CD4-positive, alpha-beta T cell (primary cell): ENCODE measurements at regions not wholly inside any gene's neighbourhood (a gene's known extent, or its start where the extent isn't known, plus 50 kb on each side); places are given as distances from the start of the nearest gene placed in this dataset.

Experiments
- ATAC-seq: fragments of 200-7000 bp; cut with Tn5 transposase; one replicate; pipeline ENCODE4 v1.10.0; 2022; ENCODE audit warnings: mild to moderate bottlenecking; ENCODE audit not compliant: poor library complexity
- CTCF ChIA-PET: fragments of 350-600 bp; sonication (Branson Sonifier 250); formaldehyde crosslinking; loops from one replicate; lab custom pipeline; 2021; ENCODE audit warnings: antibody characterized with exemption, inconsistent platforms; lab: Charles Lee
- POLR2A ChIA-PET: fragments of 350-600 bp; sonication (Branson Sonifier 250); formaldehyde crosslinking; loops from one replicate; lab custom pipeline; 2021; ENCODE audit warnings: antibody characterized with exemption, inconsistent platforms; lab: Charles Lee
- DNase-seq, 14 experiments: peaks; one replicate each; pipeline ENCODE4 v3.0.0-alpha.2; 2013 to 2020; ENCODE audit warnings: mixed read lengths in 2 of 14
- H3K27ac ChIP-seq, 2 donors: one replicate each; pipeline versions ENCODE4 v1.5.1 to v1.7.0; 2013; ENCODE audit warnings: low read length in 2 of 2, low read depth in 1 of 2, mild to moderate bottlenecking in 1 of 2
- H3K27me3 ChIP-seq, 2 experiments: 1 replicate in 1 of 2; 2 replicates in 1 of 2; pipeline versions ENCODE4 v1.6.1 to v1.7.0; 2013; ENCODE audit warnings: low read length in 2 of 2, control low read depth in 1 of 2, mild to moderate bottlenecking in 1 of 2, moderate library complexity in 1 of 2; ENCODE audit not compliant: insufficient read depth in 2 of 2, control insufficient read depth in 1 of 2
- H3K36me3 ChIP-seq: one replicate; pipeline ENCODE4 v1.6.1; 2013; ENCODE audit warnings: low read length, control low read depth; ENCODE audit not compliant: insufficient read depth
- H3K4me1 ChIP-seq: one replicate; pipeline ENCODE4 v1.6.1; 2013; ENCODE audit warnings: low read length, control low read depth; ENCODE audit not compliant: insufficient read depth
- H3K4me3 ChIP-seq: one replicate; pipeline ENCODE4 v1.5.1; 2013; ENCODE audit warnings: mild to moderate bottlenecking, low read length, moderate library complexity
- H3K9me3 ChIP-seq, 2 experiments: 1 replicate in 1 of 2; 2 replicates in 1 of 2; pipeline versions ENCODE4 v1.6.1 to v1.7.0; 2013; ENCODE audit warnings: low read length in 2 of 2, mild to moderate bottlenecking in 2 of 2, control low read depth in 1 of 2, moderate library complexity in 1 of 2; ENCODE audit not compliant: control insufficient read depth in 1 of 2, insufficient read depth in 1 of 2
- H3K27ac Mint-ChIP-seq: one replicate; pipeline ENCODE4 v1.8.0; 2020; ENCODE audit warnings: mixed read lengths
- H3K27me3 Mint-ChIP-seq: one replicate; pipeline ENCODE4 v1.8.0; 2021; ENCODE audit warnings: mixed read lengths
- H3K36me3 Mint-ChIP-seq: one replicate; pipeline ENCODE4 v1.8.0; 2021; ENCODE audit warnings: low read depth, mixed read lengths
- H3K4me1 Mint-ChIP-seq: one replicate; pipeline ENCODE4 v1.8.0; 2021; ENCODE audit warnings: low read depth, mixed read lengths
- H3K4me3 Mint-ChIP-seq: one replicate; pipeline ENCODE4 v1.8.0; 2020; ENCODE audit warnings: mild to moderate bottlenecking, mixed read lengths
- H3K9me3 Mint-ChIP-seq: one replicate; pipeline ENCODE4 v1.8.0; 2020; ENCODE audit warnings: mixed read lengths
- intact Hi-C, 2 experiments: fragments of 100-400 bp; cut with DNase I in 1 of 2; cut with micrococcal nuclease in 1 of 2; formaldehyde crosslinking; loops; one replicate each; pipeline versions ENCODE4 v1.15.1 to v1.9.0; 2023 to 2025; cut with DNase I, micrococcal nuclease
- TF ChIP-seq, protein P1 (sequence below): fragments of 200-600 bp; IDR thresholded peaks from one replicate; pipeline ENCODE4 v1.8.0; 2022; ENCODE audit warnings: antibody characterized with exemption, mild to moderate bottlenecking

GRCh38 chr5:116905885-116906284, 331.3 kb upstream of the SEMA6A start:
- no peaks in the 10 kb centered on the region for H3K4me1 Mint-ChIP-seq
- POLR2A ChIA-PET = no interaction called here

GRCh38 chr5:116900793-116901192, 326.2 kb upstream of the SEMA6A start:
- H3K27ac Mint-ChIP-seq = no peak overlapping the region
- H3K36me3 Mint-ChIP-seq = no peaks in the 10 kb centered on the region
- Histone ChIP-seq H3K27ac (no peak overlapping the region), H3K9me3 (peaks cover 0 to 3% of the 10 kb centered on the region in 2 experiments), H3K4me1 (no peaks in the 10 kb centered on the region), H3K27me3 (no peaks in the 10 kb centered on the region), H3K4me3 (no peak overlapping the region), H3K36me3 (no peaks in the 10 kb centered on the region)
- no peak for DNase-seq
- intact Hi-C loops = no loop called here
- TF ChIP-seq, protein P1, sequence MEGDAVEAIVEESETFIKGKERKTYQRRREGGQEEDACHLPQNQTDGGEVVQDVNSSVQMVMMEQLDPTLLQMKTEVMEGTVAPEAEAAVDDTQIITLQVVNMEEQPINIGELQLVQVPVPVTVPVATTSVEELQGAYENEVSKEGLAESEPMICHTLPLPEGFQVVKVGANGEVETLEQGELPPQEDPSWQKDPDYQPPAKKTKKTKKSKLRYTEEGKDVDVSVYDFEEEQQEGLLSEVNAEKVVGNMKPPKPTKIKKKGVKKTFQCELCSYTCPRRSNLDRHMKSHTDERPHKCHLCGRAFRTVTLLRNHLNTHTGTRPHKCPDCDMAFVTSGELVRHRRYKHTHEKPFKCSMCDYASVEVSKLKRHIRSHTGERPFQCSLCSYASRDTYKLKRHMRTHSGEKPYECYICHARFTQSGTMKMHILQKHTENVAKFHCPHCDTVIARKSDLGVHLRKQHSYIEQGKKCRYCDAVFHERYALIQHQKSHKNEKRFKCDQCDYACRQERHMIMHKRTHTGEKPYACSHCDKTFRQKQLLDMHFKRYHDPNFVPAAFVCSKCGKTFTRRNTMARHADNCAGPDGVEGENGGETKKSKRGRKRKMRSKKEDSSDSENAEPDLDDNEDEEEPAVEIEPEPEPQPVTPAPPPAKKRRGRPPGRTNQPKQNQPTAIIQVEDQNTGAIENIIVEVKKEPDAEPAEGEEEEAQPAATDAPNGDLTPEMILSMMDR = no peak
- CTCF ChIA-PET = no interaction called here
- POLR2A ChIA-PET = no interaction called here
- no peak overlapping the region for H3K4me3 Mint-ChIP-seq
- no peaks in the 10 kb centered on the region for H3K9me3 Mint-ChIP-seq
- H3K27me3 Mint-ChIP-seq = peaks cover 5% of the 10 kb centered on the region
- no peak for ATAC-seq
- no peaks in the 10 kb centered on the region for H3K4me1 Mint-ChIP-seq

More at GRCh38 chr5:116905885-116906284, 331.3 kb upstream of the SEMA6A start:
- H3K9me3 Mint-ChIP-seq = no peaks in the 10 kb centered on the region
- no peaks in the 10 kb centered on the region for H3K27me3 Mint-ChIP-seq
- Histone ChIP-seq H3K4me1 (no peaks in the 10 kb centered on the region), H3K4me3 (no peak overlapping the region), H3K9me3 (peaks cover 0 to 3% of the 10 kb centered on the region in 2 experiments), H3K27ac (no peak overlapping the region), H3K36me3 (no peaks in the 10 kb centered on the region), H3K27me3 (no peaks in the 10 kb centered on the region)
- no peak for ATAC-seq
- no peaks in the 10 kb centered on the region for H3K36me3 Mint-ChIP-seq
- intact Hi-C loops = no loop called here
- no peak overlapping the region for H3K4me3 Mint-ChIP-seq
- TF ChIP-seq, protein P1 = no peak
- CTCF ChIA-PET = no interaction called here
- H3K27ac Mint-ChIP-seq = no peak overlapping the region
- no peak for DNase-seq

- H3K36me3 ChIP-seq = no peaks in the 10 kb centered on the region
- H3K36me3 Mint-ChIP-seq = no peaks in the 10 kb centered on the region
- CTCF ChIA-PET = no interaction called here
These were observed 324.3 kb upstream of the SEMA6A start for GRCh38 chr5:116898917-116899316.

More at GRCh38 chr5:116898917-116899316, 324.3 kb upstream of the SEMA6A start:
- no peaks in the 10 kb centered on the region for H3K9me3 Mint-ChIP-seq
- intact Hi-C loops = no loop called here
- Histone ChIP-seq H3K9me3 (peaks cover 0 to 3% of the 10 kb centered on the region in 2 experiments), H3K4me3 (no peak overlapping the region), H3K27ac (no peak overlapping the region), H3K27me3 (no peaks in the 10 kb centered on the region), H3K4me1 (no peaks in the 10 kb centered on the region)
- TF ChIP-seq, protein P1 = no peak
- ATAC-seq = no peak
- DNase-seq = no peak
- POLR2A ChIA-PET = no interaction called here
- H3K27ac Mint-ChIP-seq = no peak overlapping the region
- H3K4me1 Mint-ChIP-seq = no peaks in the 10 kb centered on the region
- H3K27me3 Mint-ChIP-seq = peaks cover 5% of the 10 kb centered on the region
- H3K4me3 Mint-ChIP-seq = no peak overlapping the region
